Erythroblast (primary cell): ENCODE measurements at regions not wholly inside any gene's neighbourhood (a gene's known extent, or its start where the extent isn't known, plus 50 kb on each side); places are given as distances from the start of the nearest gene placed in this dataset.

ENCODE experiments used
- DNase-seq, 2 experiments: peaks; one replicate each; lab custom pipeline; 2025; lab: John Stamatoyannopoulos, UW
- GATA1 ChIP-seq: IDR thresholded peaks from 2 replicates; pipeline ENCODE4 v1.6.1; 2011; ENCODE audit warnings: low read depth, mild to moderate bottlenecking, control low read depth, low read length, moderate library complexity
- POLR2A ChIP-seq: IDR thresholded peaks from 2 replicates; pipeline ENCODE4 v1.6.1; 2011; ENCODE audit warnings: mild to moderate bottlenecking, low read length

DNA sequence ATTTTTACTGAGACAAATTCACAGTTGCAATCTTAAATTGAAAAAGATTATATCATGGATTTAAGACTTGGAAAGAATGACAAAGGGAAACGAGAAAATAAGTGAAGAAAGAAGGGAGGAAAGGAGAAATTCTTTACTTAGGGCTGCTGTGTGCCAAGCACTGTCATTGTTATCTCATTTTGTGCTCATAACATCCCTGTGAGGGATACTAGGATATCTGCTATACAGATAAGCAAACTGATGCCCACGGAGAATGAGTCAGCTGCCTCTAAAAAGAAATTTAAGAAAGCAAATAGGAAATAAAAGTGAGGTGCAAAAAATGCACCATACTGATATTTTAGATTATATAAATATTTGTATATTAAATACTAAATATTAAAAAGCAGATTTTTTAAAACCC is 183.6 kb upstream of the NR5A2 start:
- peak; percentile 53 to 77 for DNase-seq

DNA sequence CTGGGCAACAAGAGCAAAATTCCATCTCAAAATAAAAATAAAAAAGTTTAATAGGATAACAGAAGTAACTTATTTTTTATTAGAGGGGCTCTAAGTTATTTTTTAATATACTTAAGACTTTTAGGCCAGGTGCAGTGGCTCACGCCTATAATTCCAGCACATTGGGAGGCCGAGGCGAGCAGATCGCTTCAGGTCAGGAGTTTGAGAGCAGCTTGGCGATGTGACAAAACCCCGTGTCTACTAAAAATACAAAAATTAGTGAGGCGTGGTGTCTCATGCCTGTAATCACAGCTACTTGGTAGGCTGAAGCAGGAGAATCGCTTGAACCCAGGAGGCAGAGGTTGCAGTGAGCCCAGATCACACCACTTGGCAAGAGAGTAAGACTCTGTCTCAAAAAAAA is 180.5 kb upstream of the NR5A2 start:
- no peak for DNase-seq
- TF ChIP-seq POLR2A (no peak), GATA1 (no peak)

More for the DNA sequence above, 183.6 kb upstream of the NR5A2 start:
- TF ChIP-seq GATA1, result no peak
- no peak for TF ChIP-seq POLR2A

DNA sequence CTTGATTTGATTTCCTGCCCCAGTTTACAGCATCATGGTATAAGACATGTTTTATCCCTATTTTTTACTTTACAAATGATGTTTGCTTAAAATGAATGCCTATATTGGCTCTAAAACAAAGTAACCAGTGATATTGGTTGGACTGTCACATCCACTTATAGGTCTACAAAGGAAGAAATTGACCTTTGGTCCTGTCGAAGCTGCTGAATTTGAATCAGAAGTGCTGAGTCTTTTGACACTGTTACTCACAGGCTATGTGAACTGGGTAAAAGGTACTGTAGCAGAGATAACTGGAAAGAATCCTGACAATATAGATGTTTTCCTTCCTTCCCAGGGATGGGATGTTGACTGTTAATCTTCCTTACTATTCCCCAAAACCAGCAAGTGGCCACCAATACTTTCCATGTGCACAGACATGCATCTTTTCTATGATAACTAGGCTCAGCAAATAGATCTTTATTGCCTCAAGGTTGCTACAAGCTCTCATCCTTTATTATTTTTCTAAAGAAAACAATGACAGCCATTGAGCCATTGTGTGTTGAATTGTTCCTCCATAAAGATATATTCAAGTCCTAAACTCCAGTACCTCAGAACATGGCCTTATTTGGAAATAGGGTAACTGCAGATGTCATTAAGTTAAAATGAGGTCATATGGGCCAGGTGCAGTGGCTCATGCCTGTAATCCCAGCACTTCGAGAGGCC is 175.9 kb upstream of the NR5A2 start:
- TF ChIP-seq GATA1 (no peak), POLR2A (no peak)
- DNase-seq, result no peak

DNA sequence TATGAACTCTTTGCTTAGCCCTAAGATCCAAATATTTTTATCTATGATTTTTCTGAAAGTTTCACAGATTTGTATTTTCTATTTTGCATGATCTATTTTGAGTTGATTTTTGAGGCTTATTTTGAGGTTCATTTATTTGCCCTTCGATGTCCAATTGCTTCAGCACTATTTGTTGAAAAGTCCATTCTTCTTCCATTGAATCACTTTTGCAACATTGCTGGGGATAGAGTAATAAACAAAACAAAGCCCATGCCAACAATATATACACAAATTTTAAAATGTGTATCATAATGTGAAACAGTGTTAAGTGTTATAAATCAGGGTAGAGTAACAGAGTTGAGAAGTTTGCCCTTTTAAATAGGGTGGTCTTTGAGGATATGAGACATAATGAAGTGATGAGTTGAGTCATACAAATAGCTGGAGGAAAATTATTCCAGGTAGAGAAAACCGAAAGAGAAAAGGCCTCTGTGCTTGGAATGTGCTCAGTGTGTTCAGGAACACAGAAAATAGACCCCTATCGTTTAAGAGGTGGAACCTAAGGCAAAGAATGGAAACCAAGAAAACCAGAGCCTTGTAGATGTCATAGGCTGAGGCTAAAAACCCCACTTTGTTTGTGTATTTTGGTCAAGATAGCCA is 172.7 kb upstream of the NR5A2 start:
- TF ChIP-seq POLR2A (no peak), GATA1 (no peak)
- no peak for DNase-seq

DNA sequence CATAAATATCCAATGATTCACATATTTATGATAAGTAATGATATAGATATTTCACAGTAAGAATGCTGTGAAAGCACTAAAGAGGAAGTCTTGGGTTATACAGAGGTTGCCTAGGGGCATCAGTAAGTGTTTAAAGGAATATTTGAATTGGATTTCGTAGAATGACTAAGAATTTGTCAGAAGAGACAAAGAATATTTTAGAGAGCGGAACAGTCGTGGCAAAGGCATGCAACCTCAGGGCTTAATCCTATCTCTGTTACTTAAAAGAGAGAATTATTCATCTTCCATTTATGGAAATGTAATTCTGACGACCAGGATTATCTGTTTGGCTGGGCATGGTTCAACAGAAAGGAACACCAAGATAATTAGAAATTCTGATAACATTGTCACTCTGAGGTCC is 171.9 kb upstream of the NR5A2 start:
- DNase-seq, result peak; percentile 17 to 19
- TF ChIP-seq GATA1, result no peak
- no peak for TF ChIP-seq POLR2A

DNA sequence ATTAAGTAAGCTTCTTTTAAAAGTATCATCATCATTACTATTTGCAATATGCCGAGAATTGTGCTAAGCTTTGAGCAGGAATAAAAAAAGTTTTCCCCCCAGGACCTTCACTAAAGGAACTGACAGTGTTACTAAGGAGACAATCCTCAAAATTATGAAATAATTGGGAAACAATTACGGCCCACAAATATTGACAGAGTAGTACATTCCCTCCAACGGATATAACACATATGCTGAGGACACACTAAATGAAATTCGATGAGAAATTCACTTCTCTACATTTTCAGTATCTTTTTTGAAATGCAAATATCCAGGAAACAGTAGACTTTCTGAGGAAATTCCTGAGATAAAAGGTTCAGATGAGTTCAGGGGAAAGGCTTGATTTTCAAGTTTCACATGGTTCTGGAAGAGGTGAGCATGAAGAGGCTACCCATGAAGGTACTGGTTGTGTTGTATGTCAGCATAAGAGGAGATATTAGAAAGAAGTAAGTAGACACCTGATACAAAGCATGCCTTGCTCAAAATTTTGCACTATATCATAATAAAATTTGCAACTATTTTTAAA is 171.2 kb upstream of the NR5A2 start:
- TF ChIP-seq GATA1, result no peak
- TF ChIP-seq POLR2A, result no peak
- no peak for DNase-seq

DNA sequence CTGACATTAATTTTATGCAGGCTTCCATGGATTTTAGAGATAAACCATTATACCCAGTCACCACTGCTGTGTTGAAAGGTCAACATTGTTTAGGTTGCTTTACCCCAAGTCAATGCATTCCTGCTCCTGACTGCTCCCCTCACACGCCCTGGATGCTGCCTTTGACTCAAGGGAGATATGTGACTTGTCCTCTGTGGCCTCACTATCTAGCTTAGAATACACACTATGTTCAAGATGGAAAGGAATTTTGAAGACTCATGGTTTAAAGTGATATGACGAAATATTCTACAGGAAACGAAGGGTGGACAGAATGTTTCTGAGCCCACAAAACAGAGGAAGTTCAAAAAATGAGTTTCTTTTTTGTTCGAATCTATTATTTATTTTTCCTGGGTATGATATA is 170.4 kb upstream of the NR5A2 start:
- DNase-seq, result peak; percentile 78 to 88
- no peak for TF ChIP-seq GATA1

DNA sequence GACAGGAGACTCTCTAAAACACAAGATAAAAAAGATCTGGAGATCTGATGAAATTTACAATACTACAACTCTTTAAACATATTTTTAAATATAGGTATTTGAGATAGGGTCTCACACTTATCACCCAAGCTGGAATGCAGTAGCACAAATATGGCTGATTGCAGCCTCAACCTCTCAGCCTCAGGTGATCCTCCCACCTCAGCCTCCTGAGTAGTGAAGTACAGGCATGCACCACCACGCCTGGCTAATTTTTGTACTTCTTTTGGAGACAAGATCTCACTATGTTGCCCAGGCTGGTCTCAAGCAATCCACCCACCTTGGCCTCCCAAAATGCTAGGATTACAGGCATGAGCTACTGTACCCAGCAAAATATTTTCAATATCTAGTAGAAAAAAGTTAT is 170.0 kb upstream of the NR5A2 start:
- DNase-seq, result peak; percentile 34 to 41
- TF ChIP-seq POLR2A (no peak), GATA1 (no peak)

DNA sequence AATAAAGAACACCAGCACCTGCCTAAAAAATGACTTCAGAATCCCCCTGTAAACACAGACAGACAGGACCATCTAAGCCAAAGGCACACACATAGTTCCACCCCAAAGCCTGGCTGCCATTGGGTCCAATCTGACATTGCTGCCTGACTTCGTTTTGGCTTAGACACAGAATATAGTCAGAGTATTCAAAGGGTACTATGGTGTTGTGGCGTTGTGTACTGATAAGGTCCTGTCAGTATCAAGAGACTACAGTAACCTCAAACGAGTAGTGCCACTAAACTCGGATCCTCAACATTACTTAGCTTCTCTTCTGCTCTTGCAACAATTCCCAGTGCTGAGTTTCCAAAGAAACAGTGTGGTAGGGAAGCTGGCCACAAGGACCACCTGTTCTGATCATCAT is 169.3 kb upstream of the NR5A2 start:
- peak; percentile 67 to 80 for DNase-seq
- no peak for TF ChIP-seq POLR2A
- TF ChIP-seq GATA1, result no peak

DNA sequence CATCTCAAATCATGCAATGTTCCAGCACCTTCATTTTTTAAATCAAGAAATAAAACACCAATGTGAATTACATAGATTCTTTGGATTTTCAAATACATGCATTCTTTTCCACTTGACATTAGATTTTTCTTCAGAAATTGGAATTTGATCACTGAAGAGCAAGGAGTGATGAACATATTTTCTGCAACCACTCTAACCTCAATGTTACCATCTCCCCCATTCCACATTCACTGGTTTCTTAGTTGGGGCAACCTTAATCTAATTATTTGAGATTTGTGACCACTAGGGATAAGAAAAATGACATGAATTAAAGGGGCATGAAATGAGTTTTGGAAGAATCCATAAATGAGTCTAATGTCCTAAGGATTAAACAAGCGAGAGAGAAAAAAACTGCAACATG is 168.7 kb upstream of the NR5A2 start:
- TF ChIP-seq POLR2A, result no peak
- TF ChIP-seq GATA1, result no peak
- peak in 1 of 2 experiments; percentile 28 for DNase-seq

DNA sequence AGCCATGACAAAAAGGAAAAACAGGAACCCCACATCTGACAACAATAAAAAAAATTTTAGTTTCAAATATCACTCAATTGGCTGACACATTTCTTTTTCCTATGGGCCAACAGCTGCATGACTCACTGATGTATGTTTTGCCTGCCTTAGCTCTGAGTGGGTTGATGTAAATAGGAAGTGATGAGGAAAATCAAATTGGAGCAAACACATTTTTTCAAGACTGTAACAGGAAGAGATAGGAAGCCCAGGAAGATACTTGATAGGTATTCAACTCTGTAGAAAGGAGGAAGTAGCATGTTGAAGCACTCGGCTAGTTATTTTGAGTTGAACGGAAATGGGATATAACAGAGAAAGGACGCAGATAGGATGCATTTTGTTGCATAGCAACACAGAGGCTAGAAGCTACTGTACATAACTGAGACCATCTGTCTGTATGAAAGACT is 168.0 kb upstream of the NR5A2 start:
- TF ChIP-seq POLR2A (no peak), GATA1 (no peak)
- DNase-seq, result peak; percentile 48 to 62

DNA sequence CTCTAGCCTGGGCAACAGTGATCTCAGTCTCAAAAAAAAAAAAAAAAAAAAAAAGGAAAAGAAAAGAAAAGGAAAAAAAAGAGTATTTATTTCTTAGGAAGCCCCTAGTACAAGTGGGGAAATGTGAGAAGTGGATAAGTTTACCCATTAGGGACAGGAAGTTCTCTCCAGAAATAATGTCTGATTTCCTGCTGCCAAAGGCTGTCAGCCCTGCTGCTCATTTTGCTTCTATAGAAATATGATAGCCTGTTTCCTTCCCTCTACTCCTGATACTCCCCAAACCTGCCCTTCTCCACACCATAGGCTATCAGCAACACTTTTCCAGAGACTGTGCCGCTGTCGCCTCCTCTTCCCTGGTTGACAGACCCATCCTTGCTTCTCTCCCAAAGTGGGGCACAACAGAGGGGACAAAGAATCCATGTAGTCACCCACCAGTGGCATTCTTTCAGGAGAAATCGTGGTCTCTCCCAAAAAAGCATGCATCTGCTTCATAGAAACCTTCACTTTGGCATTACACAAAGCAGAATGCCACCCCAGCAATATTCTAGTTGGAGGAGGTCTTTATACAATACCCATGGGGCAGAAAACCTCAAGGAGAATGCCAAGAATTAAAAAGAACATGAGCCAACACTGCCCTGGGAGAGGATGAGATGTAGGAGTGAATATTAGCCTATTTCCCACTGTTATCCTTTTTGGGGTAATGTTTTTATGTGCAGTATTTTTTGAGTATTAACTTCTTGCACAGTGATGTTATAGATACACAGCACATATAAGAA is 166.3 kb upstream of the NR5A2 start:
- DNase-seq, result no peak
- TF ChIP-seq GATA1, result no peak
- no peak for TF ChIP-seq POLR2A

DNA sequence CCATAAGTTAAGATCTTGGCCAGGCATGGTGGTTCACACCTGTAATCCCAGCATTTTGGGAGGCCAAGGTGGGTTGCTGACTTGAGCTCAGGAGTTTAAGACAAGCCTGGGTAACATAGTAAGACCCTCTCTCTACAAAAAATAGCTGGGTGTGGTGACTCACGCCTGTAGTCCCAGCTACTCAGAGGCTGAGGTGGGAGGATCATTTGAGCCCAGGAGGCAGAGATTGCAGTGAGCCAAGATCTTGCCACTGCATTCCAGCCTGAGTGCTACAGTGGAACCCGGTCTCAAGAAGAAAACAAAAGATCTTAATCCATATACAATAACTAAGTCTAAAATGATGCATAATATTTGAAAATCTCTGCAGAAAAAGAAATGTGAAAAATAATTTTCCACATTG is 165.5 kb upstream of the NR5A2 start:
- TF ChIP-seq POLR2A, result no peak
- TF ChIP-seq GATA1, result no peak
- DNase-seq, result no peak

DNA sequence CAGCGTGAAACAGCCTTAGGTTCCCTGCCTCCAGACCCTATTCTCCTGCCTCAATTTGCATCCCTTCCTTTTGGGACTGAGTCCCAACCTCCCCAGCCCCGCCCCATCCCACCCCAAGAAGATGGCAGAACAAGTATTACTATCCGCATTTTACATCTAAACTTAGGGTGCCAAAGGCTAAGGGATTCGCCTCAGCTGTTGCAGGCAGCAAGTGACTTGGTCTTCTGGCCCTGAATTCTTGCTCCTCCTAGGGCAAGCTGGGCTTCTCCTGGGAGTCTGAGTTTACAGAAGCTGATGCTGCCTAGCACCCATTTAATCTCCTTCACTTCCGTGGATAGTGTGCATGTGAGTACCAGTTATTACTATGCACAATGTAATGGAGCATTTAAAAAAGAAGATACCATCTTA is 161.3 kb upstream of the NR5A2 start:
- no peak for TF ChIP-seq GATA1
- no peak for TF ChIP-seq POLR2A

More for the DNA sequence above, 161.3 kb upstream of the NR5A2 start:
- DNase-seq, result no peak
